HepG2 (cell line): ENCODE measurements at regions not wholly inside any gene's neighbourhood (a gene's known extent, or its start where the extent isn't known, plus 50 kb on each side); places are given as distances from the start of the nearest gene placed in this dataset.

Experiments
- EEA1 ChIP-seq: sonication (generic); formaldehyde crosslinking; IDR thresholded peaks from 2 replicates; pipeline ENCODE4 v1.5.1; 2020; ENCODE audit warnings: mild to moderate bottlenecking, missing genetic modification reagents, borderline replicate concordance
- EED ChIP-seq: sonication (generic); formaldehyde crosslinking; IDR thresholded peaks from 2 replicates; pipeline ENCODE4 v1.5.0; 2020; ENCODE audit warnings: mild to moderate bottlenecking, missing genetic modification reagents
- KLF16 ChIP-seq, 2 experiments: sonication (generic) in 1 of 2; formaldehyde crosslinking in 1 of 2; IDR thresholded peaks; 2 replicates each; pipeline versions ENCODE4 v1.6.1 to v1.8.0; 2016 to 2023; ENCODE audit warnings: missing genetic modification reagents in 2 of 2, missing compliant biosample characterization in 1 of 2
- KLF6 ChIP-seq: IDR thresholded peaks from 2 replicates; pipeline ENCODE4 v1.8.0; 2016; ENCODE audit warnings: missing biosample characterization, missing genetic modification reagents
- MXI1 ChIP-seq: IDR thresholded peaks from 3 replicates; pipeline ENCODE4 v1.6.1; 2012; ENCODE audit warnings: low read depth, low read length, inconsistent platforms, borderline replicate concordance
- NPAS2 ChIP-seq: sonication (generic); formaldehyde crosslinking; IDR thresholded peaks from 2 replicates; pipeline ENCODE4 v1.8.0; 2022; ENCODE audit warnings: mild to moderate bottlenecking, missing genetic modification reagents, borderline replicate concordance
- PCBP1 ChIP-seq: fragments of 200-400 bp; formaldehyde crosslinking; IDR thresholded peaks from 2 replicates; pipeline ENCODE4 v1.6.1; 2017; ENCODE audit warnings: mild to moderate bottlenecking, low read depth, low read length, borderline replicate concordance
- REL ChIP-seq: sonication (generic); formaldehyde crosslinking; conservative IDR thresholded peaks from 2 replicates; pipeline ENCODE4 v1.8.0; 2022; ENCODE audit warnings: mild to moderate bottlenecking, missing genetic modification reagents, moderate library complexity
- TAF1 ChIP-seq: sonication (generic); formaldehyde crosslinking; IDR thresholded peaks from 2 replicates; pipeline ENCODE4 v1.4.0; 2020; ENCODE audit warnings: missing genetic modification reagents
- TOPORS ChIP-seq: sonication (generic); formaldehyde crosslinking; IDR thresholded peaks from 2 replicates; pipeline ENCODE4 v1.8.0; 2023; ENCODE audit warnings: mild to moderate bottlenecking, missing genetic modification reagents
- ZNF510 ChIP-seq: sonication (generic); formaldehyde crosslinking; IDR thresholded peaks from 2 replicates; pipeline ENCODE4 v1.4.0; 2020; ENCODE audit warnings: low read depth, mild to moderate bottlenecking, missing genetic modification reagents
- ZNF570 ChIP-seq: sonication (generic); formaldehyde crosslinking; IDR thresholded peaks from 2 replicates; pipeline ENCODE4 v1.4.0; 2020; ENCODE audit warnings: mild to moderate bottlenecking, missing genetic modification reagents, borderline replicate concordance
- ZNF761 ChIP-seq: sonication (generic); formaldehyde crosslinking; conservative IDR thresholded peaks from 2 replicates; pipeline ENCODE4 v1.4.0; 2020; ENCODE audit warnings: mild to moderate bottlenecking, missing genetic modification reagents
- ZSCAN30 ChIP-seq: sonication (generic); formaldehyde crosslinking; IDR thresholded peaks from 2 replicates; pipeline ENCODE4 v1.5.0; 2020; ENCODE audit warnings: mild to moderate bottlenecking, missing genetic modification reagents
- TF ChIP-seq, protein P1 (sequence below): sonication (generic); formaldehyde crosslinking; IDR thresholded peaks from 2 replicates; pipeline ENCODE4 v1.4.0; 2020; ENCODE audit warnings: missing genetic modification reagents, borderline replicate concordance
- TF ChIP-seq, protein P2 (sequence below): sonication (generic); formaldehyde crosslinking; IDR thresholded peaks from 2 replicates; pipeline ENCODE4 v1.4.0; 2020; ENCODE audit warnings: missing genetic modification reagents
- TF ChIP-seq, protein P3 (sequence below): sonication (generic); formaldehyde crosslinking; IDR thresholded peaks from 2 replicates; pipeline ENCODE4 v1.4.0; 2020; ENCODE audit warnings: low read depth, mild to moderate bottlenecking, missing genetic modification reagents
- TF ChIP-seq, protein P4 (sequence below): sonication (generic); formaldehyde crosslinking; IDR thresholded peaks from 2 replicates; pipeline ENCODE4 v1.4.0; 2020; ENCODE audit warnings: missing genetic modification reagents

DNA sequence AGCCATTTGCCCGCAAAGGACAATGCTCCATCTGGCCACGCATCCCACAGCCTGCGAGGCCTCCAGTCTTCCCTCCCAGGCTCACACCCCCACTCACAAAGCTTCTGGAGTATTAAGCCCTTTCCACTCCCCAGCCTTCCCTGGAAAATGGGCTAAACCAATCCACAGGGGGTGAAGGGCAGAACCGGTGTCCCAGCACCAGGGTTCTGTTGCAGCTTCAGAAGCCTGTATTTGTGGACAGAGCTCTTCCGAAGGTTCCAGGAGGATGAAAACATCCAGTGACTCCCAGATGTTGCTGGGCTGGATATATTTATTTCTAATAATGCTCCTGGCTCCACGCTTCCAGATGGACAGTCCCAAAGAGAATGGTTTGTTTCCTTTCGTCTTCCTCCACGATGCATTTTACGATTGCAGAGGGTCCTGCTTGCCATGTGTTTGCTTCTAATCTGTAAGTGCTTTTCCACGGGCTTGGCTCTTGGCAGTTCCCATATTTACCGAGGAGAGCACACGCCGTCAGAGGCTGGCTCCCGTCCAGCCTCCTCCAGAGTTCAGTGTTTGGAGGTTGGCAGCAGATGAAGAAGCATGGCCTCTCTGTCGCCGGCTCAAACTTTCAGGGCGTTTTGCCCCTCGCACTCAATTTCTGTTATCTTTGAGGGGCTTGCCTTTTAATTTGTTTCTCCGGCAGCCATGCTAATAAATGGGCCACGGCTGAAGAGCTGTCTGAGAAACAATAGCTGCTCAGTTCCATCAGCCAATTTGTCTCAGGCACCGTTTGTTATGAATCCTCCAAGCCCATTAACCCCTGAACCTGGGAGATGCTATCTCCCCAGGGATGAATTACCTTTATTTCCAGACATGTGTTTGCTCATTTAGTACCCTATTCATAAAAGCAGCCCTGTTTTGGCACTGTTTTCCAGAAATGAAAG lies 367.9 kb upstream of the PROK2 start (continued):
- TF ChIP-seq, protein P1, sequence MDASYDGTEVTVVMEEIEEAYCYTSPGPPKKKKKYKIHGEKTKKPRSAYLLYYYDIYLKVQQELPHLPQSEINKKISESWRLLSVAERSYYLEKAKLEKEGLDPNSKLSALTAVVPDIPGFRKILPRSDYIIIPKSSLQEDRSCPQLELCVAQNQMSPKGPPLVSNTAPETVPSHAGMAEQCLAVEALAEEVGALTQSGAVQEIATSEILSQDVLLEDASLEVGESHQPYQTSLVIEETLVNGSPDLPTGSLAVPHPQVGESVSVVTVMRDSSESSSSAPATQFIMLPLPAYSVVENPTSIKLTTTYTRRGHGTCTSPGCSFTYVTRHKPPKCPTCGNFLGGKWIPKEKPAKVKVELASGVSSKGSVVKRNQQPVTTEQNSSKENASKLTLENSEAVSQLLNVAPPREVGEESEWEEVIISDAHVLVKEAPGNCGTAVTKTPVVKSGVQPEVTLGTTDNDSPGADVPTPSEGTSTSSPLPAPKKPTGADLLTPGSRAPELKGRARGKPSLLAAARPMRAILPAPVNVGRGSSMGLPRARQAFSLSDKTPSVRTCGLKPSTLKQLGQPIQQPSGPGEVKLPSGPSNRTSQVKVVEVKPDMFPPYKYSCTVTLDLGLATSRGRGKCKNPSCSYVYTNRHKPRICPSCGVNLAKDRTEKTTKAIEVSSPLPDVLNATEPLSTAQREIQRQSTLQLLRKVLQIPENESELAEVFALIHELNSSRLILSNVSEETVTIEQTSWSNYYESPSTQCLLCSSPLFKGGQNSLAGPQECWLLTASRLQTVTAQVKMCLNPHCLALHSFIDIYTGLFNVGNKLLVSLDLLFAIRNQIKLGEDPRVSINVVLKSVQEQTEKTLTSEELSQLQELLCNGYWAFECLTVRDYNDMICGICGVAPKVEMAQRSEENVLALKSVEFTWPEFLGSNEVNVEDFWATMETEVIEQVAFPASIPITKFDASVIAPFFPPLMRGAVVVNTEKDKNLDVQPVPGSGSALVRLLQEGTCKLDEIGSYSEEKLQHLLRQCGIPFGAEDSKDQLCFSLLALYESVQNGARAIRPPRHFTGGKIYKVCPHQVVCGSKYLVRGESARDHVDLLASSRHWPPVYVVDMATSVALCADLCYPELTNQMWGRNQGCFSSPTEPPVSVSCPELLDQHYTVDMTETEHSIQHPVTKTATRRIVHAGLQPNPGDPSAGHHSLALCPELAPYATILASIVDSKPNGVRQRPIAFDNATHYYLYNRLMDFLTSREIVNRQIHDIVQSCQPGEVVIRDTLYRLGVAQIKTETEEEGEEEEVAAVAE (CRISPR knock-in tag) = no peak
- TF ChIP-seq, protein P2, sequence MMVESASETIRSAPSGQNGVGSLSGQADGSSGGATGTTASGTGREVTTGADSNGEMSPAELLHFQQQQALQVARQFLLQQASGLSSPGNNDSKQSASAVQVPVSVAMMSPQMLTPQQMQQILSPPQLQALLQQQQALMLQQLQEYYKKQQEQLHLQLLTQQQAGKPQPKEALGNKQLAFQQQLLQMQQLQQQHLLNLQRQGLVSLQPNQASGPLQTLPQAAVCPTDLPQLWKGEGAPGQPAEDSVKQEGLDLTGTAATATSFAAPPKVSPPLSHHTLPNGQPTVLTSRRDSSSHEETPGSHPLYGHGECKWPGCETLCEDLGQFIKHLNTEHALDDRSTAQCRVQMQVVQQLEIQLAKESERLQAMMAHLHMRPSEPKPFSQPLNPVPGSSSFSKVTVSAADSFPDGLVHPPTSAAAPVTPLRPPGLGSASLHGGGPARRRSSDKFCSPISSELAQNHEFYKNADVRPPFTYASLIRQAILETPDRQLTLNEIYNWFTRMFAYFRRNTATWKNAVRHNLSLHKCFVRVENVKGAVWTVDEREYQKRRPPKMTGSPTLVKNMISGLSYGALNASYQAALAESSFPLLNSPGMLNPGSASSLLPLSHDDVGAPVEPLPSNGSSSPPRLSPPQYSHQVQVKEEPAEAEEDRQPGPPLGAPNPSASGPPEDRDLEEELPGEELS = peak; percentile 22; the same call in 1 of the 2 replicates
- TF ChIP-seq, protein P3, sequence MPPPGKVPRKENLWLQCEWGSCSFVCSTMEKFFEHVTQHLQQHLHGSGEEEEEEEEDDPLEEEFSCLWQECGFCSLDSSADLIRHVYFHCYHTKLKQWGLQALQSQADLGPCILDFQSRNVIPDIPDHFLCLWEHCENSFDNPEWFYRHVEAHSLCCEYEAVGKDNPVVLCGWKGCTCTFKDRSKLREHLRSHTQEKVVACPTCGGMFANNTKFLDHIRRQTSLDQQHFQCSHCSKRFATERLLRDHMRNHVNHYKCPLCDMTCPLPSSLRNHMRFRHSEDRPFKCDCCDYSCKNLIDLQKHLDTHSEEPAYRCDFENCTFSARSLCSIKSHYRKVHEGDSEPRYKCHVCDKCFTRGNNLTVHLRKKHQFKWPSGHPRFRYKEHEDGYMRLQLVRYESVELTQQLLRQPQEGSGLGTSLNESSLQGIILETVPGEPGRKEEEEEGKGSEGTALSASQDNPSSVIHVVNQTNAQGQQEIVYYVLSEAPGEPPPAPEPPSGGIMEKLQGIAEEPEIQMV (CRISPR knock-in tag) = 0 out of 2 replicates have a peak, but pooled peaks have one; percentile 19
- TF ChIP-seq ZNF510 (CRISPR knock-in tag) (0 out of 2 replicates have a peak, but pooled peaks have one; percentile 31), ZSCAN30 (CRISPR knock-in tag) (no peak), KLF6 (CRISPR knock-in tag) (peak; percentile 62; the same call in 1 of the 2 replicates), KLF16 (CRISPR knock-in tag; IDR thresholded peaks at IDR 0.05) (peak in 1 of 2 experiments; percentile 24; a peak in 1 of 4 replicates), MXI1 (peak; percentile 23; the same call in 1 of the 3 replicates), REL (CRISPR knock-in tag) (0 out of 2 replicates have a peak, but pooled peaks have one; percentile 37), NPAS2 (CRISPR knock-in tag) (no peak), ZNF761 (CRISPR knock-in tag) (no peak), TOPORS (CRISPR knock-in tag) (0 out of 2 replicates have a peak, but pooled peaks have one; percentile 51), PCBP1 (no peak), ZNF570 (0 out of 2 replicates have a peak, but pooled peaks have one; percentile 18), TAF1 (CRISPR knock-in tag) (peak; percentile 18), EED (CRISPR knock-in tag) (no peak), EEA1 (CRISPR knock-in tag) (no peak; the same call in 1 of the 2 replicates)
- TF ChIP-seq, protein P4, sequence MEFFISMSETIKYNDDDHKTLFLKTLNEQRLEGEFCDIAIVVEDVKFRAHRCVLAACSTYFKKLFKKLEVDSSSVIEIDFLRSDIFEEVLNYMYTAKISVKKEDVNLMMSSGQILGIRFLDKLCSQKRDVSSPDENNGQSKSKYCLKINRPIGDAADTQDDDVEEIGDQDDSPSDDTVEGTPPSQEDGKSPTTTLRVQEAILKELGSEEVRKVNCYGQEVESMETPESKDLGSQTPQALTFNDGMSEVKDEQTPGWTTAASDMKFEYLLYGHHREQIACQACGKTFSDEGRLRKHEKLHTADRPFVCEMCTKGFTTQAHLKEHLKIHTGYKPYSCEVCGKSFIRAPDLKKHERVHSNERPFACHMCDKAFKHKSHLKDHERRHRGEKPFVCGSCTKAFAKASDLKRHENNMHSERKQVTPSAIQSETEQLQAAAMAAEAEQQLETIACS (CRISPR knock-in tag) = no peak
